CD4-positive, alpha-beta T cell (primary cell): ENCODE measurements at regions not wholly inside any gene's neighbourhood (a gene's known extent, or its start where the extent isn't known, plus 50 kb on each side); places are given as distances from the start of the nearest gene placed in this dataset.

Experiments used
- ATAC-seq: fragments of 200-7000 bp; cut with Tn5 transposase; one replicate; pipeline ENCODE4 v1.10.0; 2022; ENCODE audit warnings: mild to moderate bottlenecking; ENCODE audit not compliant: poor library complexity
- CTCF ChIA-PET: fragments of 350-600 bp; sonication (Branson Sonifier 250); formaldehyde crosslinking; loops from one replicate; lab custom pipeline; 2021; ENCODE audit warnings: antibody characterized with exemption, inconsistent platforms; lab: Charles Lee
- POLR2A ChIA-PET: fragments of 350-600 bp; sonication (Branson Sonifier 250); formaldehyde crosslinking; loops from one replicate; lab custom pipeline; 2021; ENCODE audit warnings: antibody characterized with exemption, inconsistent platforms; lab: Charles Lee
- DNase-seq, 14 experiments: peaks; one replicate each; pipeline ENCODE4 v3.0.0-alpha.2; 2013 to 2020; ENCODE audit warnings: mixed read lengths in 2 of 14
- H3K27ac ChIP-seq, 2 donors: one replicate each; pipeline versions ENCODE4 v1.5.1 to v1.7.0; 2013; ENCODE audit warnings: low read length in 2 of 2, low read depth in 1 of 2, mild to moderate bottlenecking in 1 of 2
- H3K27me3 ChIP-seq, 2 experiments: 1 replicate in 1 of 2; 2 replicates in 1 of 2; pipeline versions ENCODE4 v1.6.1 to v1.7.0; 2013; ENCODE audit warnings: low read length in 2 of 2, control low read depth in 1 of 2, mild to moderate bottlenecking in 1 of 2, moderate library complexity in 1 of 2; ENCODE audit not compliant: insufficient read depth in 2 of 2, control insufficient read depth in 1 of 2
- H3K36me3 ChIP-seq: one replicate; pipeline ENCODE4 v1.6.1; 2013; ENCODE audit warnings: low read length, control low read depth; ENCODE audit not compliant: insufficient read depth
- H3K4me1 ChIP-seq: one replicate; pipeline ENCODE4 v1.6.1; 2013; ENCODE audit warnings: low read length, control low read depth; ENCODE audit not compliant: insufficient read depth
- H3K4me3 ChIP-seq: one replicate; pipeline ENCODE4 v1.5.1; 2013; ENCODE audit warnings: mild to moderate bottlenecking, low read length, moderate library complexity
- H3K9me3 ChIP-seq, 2 experiments: 1 replicate in 1 of 2; 2 replicates in 1 of 2; pipeline versions ENCODE4 v1.6.1 to v1.7.0; 2013; ENCODE audit warnings: low read length in 2 of 2, mild to moderate bottlenecking in 2 of 2, control low read depth in 1 of 2, moderate library complexity in 1 of 2; ENCODE audit not compliant: control insufficient read depth in 1 of 2, insufficient read depth in 1 of 2
- H3K27ac Mint-ChIP-seq: one replicate; pipeline ENCODE4 v1.8.0; 2020; ENCODE audit warnings: mixed read lengths
- H3K27me3 Mint-ChIP-seq: one replicate; pipeline ENCODE4 v1.8.0; 2021; ENCODE audit warnings: mixed read lengths
- H3K36me3 Mint-ChIP-seq: one replicate; pipeline ENCODE4 v1.8.0; 2021; ENCODE audit warnings: low read depth, mixed read lengths
- H3K4me1 Mint-ChIP-seq: one replicate; pipeline ENCODE4 v1.8.0; 2021; ENCODE audit warnings: low read depth, mixed read lengths
- H3K4me3 Mint-ChIP-seq: one replicate; pipeline ENCODE4 v1.8.0; 2020; ENCODE audit warnings: mild to moderate bottlenecking, mixed read lengths
- H3K9me3 Mint-ChIP-seq: one replicate; pipeline ENCODE4 v1.8.0; 2020; ENCODE audit warnings: mixed read lengths
- intact Hi-C, 2 experiments: fragments of 100-400 bp; cut with DNase I in 1 of 2; cut with micrococcal nuclease in 1 of 2; formaldehyde crosslinking; loops; one replicate each; pipeline versions ENCODE4 v1.15.1 to v1.9.0; 2023 to 2025; cut with DNase I, micrococcal nuclease
- TF ChIP-seq, protein P1 (sequence below): fragments of 200-600 bp; IDR thresholded peaks from one replicate; pipeline ENCODE4 v1.8.0; 2022; ENCODE audit warnings: antibody characterized with exemption, mild to moderate bottlenecking

DNA sequence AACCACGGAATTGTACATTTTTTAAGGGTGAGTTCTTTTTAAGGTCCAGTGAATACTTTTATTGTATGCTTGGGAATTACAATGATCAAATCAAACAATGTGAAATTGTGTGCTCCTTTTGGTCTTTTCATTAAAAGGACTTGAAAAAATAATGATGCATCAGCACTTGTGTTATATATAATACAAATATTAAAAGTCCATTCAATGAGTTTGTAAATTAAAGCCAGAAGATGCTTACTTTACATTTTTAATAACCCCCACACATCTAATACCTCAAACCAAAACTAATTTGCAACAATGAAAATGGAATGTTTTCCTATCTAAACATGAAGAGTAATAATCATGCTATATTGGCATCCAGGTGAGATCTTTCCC lies 369.8 kb upstream of the LCORL start:
- no peaks in the 10 kb centered on the region for H3K27me3 ChIP-seq
- TF ChIP-seq, protein P1, sequence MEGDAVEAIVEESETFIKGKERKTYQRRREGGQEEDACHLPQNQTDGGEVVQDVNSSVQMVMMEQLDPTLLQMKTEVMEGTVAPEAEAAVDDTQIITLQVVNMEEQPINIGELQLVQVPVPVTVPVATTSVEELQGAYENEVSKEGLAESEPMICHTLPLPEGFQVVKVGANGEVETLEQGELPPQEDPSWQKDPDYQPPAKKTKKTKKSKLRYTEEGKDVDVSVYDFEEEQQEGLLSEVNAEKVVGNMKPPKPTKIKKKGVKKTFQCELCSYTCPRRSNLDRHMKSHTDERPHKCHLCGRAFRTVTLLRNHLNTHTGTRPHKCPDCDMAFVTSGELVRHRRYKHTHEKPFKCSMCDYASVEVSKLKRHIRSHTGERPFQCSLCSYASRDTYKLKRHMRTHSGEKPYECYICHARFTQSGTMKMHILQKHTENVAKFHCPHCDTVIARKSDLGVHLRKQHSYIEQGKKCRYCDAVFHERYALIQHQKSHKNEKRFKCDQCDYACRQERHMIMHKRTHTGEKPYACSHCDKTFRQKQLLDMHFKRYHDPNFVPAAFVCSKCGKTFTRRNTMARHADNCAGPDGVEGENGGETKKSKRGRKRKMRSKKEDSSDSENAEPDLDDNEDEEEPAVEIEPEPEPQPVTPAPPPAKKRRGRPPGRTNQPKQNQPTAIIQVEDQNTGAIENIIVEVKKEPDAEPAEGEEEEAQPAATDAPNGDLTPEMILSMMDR, result no peak
- no peaks in the 10 kb centered on the region for H3K9me3 ChIP-seq
- Mint-ChIP-seq H3K36me3 (no peaks in the 10 kb centered on the region), H3K4me1 (no peaks in the 10 kb centered on the region), H3K27me3 (peaks cover 11% of the 10 kb centered on the region), H3K27ac (no peak overlapping the region), H3K9me3 (no peaks in the 10 kb centered on the region), H3K4me3 (no peak overlapping the region)
- ATAC-seq, result no peak
- no peaks in the 10 kb centered on the region for H3K36me3 ChIP-seq
- H3K4me1 ChIP-seq, result no peaks in the 10 kb centered on the region
- CTCF ChIA-PET, result no interaction called here
- no peak for DNase-seq
- H3K27ac ChIP-seq, result no peak overlapping the region
- intact Hi-C loops, result no loop called here
- POLR2A ChIA-PET, result no interaction called here
- H3K4me3 ChIP-seq, result no peak overlapping the region

DNA sequence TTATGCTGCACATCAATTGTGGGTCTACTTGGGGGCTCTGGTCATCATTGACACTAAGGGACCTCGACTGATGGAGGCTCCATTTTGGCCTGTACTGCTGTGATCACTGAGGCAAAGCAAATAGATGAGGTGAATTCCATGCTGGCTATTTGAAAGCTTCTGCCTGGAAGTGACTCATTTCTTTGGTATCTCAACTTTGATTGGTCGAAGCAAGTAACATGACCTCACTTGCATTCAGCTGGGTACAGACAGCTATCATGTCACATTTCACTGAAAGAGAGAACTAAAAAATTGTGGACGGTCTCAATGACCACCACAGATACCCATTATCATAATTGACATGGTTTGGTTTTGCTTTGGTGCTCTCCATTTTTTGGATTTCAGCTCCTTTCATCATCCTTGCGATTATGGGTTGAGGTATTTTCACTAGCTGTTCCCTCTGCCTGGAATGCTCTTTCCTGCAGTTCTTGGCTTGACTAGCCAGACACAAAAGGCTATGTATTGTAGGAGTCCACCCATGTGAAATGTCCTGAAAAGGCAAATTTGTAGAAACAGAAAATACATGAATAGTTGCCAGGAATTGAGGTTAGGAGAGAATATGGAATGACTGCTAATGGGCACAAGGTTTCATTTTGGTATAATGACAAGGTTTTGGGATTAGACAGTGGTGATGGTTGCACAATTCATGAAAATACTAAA lies 369.2 kb upstream of the LCORL start:
- H3K36me3 Mint-ChIP-seq, result no peaks in the 10 kb centered on the region
- no peaks in the 10 kb centered on the region for H3K4me1 Mint-ChIP-seq
- H3K9me3 ChIP-seq, result no peaks in the 10 kb centered on the region
- ChIA-PET POLR2A (no interaction called here), CTCF (no interaction called here)
- H3K27ac ChIP-seq, result no peak overlapping the region
- TF ChIP-seq, protein P1, result no peak
- H3K27ac Mint-ChIP-seq, result no peak overlapping the region
- H3K36me3 ChIP-seq, result no peaks in the 10 kb centered on the region
- peaks cover 15% of the 10 kb centered on the region for H3K27me3 Mint-ChIP-seq
- DNase-seq (no peak), ATAC-seq (no peak)
- intact Hi-C loops, result no loop called here
- H3K9me3 Mint-ChIP-seq, result no peaks in the 10 kb centered on the region
- H3K4me3 ChIP-seq, result no peak overlapping the region
- no peaks in the 10 kb centered on the region for H3K4me1 ChIP-seq
- H3K27me3 ChIP-seq, result no peaks in the 10 kb centered on the region
- no peak overlapping the region for H3K4me3 Mint-ChIP-seq

DNA sequence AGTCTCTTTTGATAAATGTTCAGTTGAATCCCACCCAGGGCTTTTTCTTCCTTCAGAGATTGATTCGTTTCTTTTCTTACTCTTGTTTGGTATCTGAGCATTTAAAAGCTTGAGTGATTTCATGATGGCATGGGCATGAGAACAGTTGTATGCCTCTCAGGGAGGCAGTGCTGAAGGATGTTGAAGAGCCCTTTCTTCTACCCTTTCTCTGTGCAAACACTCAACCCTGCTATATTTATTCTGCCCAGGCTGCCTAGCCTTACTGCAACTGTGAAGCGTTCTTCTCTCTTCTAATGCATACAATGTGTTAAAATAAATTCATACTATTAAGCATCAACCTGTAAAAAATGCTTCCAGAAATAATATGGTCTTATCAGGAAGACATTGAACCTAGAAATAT lies 367.6 kb upstream of the LCORL start:
- Mint-ChIP-seq H3K27me3 (peaks cover 12% of the 10 kb centered on the region), H3K27ac (no peak overlapping the region), H3K9me3 (peaks cover 5% of the 10 kb centered on the region), H3K4me1 (no peaks in the 10 kb centered on the region), H3K4me3 (no peak overlapping the region), H3K36me3 (no peaks in the 10 kb centered on the region)
- no peaks in the 10 kb centered on the region for H3K36me3 ChIP-seq
- H3K27ac ChIP-seq, result no peak overlapping the region
- ChIA-PET CTCF (no interaction called here), POLR2A (no interaction called here)
- no peaks in the 10 kb centered on the region for H3K4me1 ChIP-seq
- intact Hi-C loops, result no loop called here
- ATAC-seq (no peak), DNase-seq (no peak)
- TF ChIP-seq, protein P1, result no peak
- no peaks in the 10 kb centered on the region for H3K27me3 ChIP-seq
- no peaks in the 10 kb centered on the region for H3K9me3 ChIP-seq
- no peak overlapping the region for H3K4me3 ChIP-seq
